IMR-90 (cell line): ENCODE measurements at regions not wholly inside any gene's neighbourhood (a gene's known extent, or its start where the extent isn't known, plus 50 kb on each side); places are given as distances from the start of the nearest gene placed in this dataset.

Experiments
- ATAC-seq: fragments of 200-7000 bp; cut with Tn5 transposase; 2 replicates; pipeline ENCODE4 v1.9.1; 2020; ENCODE audit warnings: low read depth, mild to moderate bottlenecking, moderate library complexity
- BruUV-seq: library from RNA; stranded (reverse); fragments of 400-500 nt; replicated peaks from 2 replicates; lab custom pipeline; 2021; lab: Mats Ljungman, UMichigan
- CTCF ChIA-PET: fragments of 300-600 bp; formaldehyde crosslinking; extraction: SDS; loops from one replicate; lab custom pipeline; 2021; ENCODE audit warnings: antibody characterized with exemption; lab: Yijun Ruan, JAX
- POLR2A ChIA-PET: fragments of 300-600 bp; sonication (Branson Sonifier 250); formaldehyde crosslinking; loops from one replicate; lab custom pipeline; 2022; ENCODE audit warnings: antibody characterized with exemption; ENCODE audit not compliant: unreplicated experiment; lab: Charles Lee
- DNase-seq: peaks from one replicate; pipeline ENCODE4 v3.0.0; 2013
- H2AFZ ChIP-seq: replicated peaks from 2 replicates; pipeline ENCODE3; 2013; ENCODE audit warnings: low read length, mild to moderate bottlenecking; ENCODE audit not compliant: poor library complexity
- H2AK5ac ChIP-seq: 2 replicates; pipeline ENCODE4 v1.6.1; 2013; ENCODE audit warnings: low read depth, low read length, inconsistent platforms
- H2AK9ac ChIP-seq: replicated peaks from 2 replicates; pipeline ENCODE3; 2013; ENCODE audit warnings: mild to moderate bottlenecking, low read depth, low read length, moderate library complexity; ENCODE audit not compliant: poor library complexity
- H2BK120ac ChIP-seq: 2 replicates; pipeline ENCODE4 v1.6.1; 2013; ENCODE audit warnings: low read depth, low read length, inconsistent platforms
- H2BK15ac ChIP-seq: 3 replicates; pipeline ENCODE4 v1.6.1; 2013; ENCODE audit warnings: low read depth, low read length, inconsistent platforms
- H2BK20ac ChIP-seq: 2 replicates; pipeline ENCODE4 v1.6.1; 2013; ENCODE audit warnings: low read depth, mild to moderate bottlenecking, inconsistent platforms, low read length, moderate library complexity
- H2BK5ac ChIP-seq: 2 replicates; pipeline ENCODE4 v1.6.1; 2013; ENCODE audit warnings: mild to moderate bottlenecking, low read depth, low read length, inconsistent platforms; ENCODE audit not compliant: poor library complexity, severe bottlenecking
- H3K14ac ChIP-seq: replicated peaks from 2 replicates; pipeline ENCODE4 v1.6.1; 2013; ENCODE audit warnings: low read depth, low read length, inconsistent platforms
- H3K18ac ChIP-seq: 2 replicates; pipeline ENCODE4 v1.6.1; 2013; ENCODE audit warnings: low read depth, low read length, control low read depth
- H3K23ac ChIP-seq: 2 replicates; pipeline ENCODE4 v1.6.1; 2013; ENCODE audit warnings: low read depth, low read length, inconsistent platforms
- H3K27ac ChIP-seq: 2 replicates; pipeline ENCODE4 v1.5.1; 2013; ENCODE audit warnings: mild to moderate bottlenecking, control low read depth, low read length; ENCODE audit not compliant: insufficient read depth
- H3K27me3 ChIP-seq: 2 replicates; pipeline ENCODE4 v1.6.1; 2013; ENCODE audit warnings: low read length; ENCODE audit not compliant: control insufficient read depth, insufficient read depth
- H3K36me3 ChIP-seq: 2 replicates; pipeline ENCODE4 v1.6.1; 2013; ENCODE audit warnings: low read length, mixed read lengths; ENCODE audit not compliant: control insufficient read depth, insufficient read depth
- H3K4ac ChIP-seq: 2 replicates; pipeline ENCODE4 v1.6.1; 2013; ENCODE audit warnings: low read depth, low read length, inconsistent platforms
- H3K4me1 ChIP-seq: 2 replicates; pipeline ENCODE4 v1.6.1; 2013; ENCODE audit warnings: low read length, mixed read lengths; ENCODE audit not compliant: control insufficient read depth, insufficient read depth
- H3K4me2 ChIP-seq: 2 replicates; pipeline ENCODE4 v1.6.1; 2013; ENCODE audit warnings: low read depth, mild to moderate bottlenecking, control low read depth, low read length, moderate library complexity
- H3K4me3 ChIP-seq: 2 replicates; pipeline ENCODE4 v1.5.1; 2013; ENCODE audit warnings: low read depth, mild to moderate bottlenecking, control low read depth, low read length, moderate library complexity; ENCODE audit not compliant: insufficient read depth
- H3K56ac ChIP-seq: 2 replicates; pipeline ENCODE4 v1.6.1; 2013; ENCODE audit warnings: low read length, inconsistent platforms; ENCODE audit not compliant: insufficient read depth; ENCODE audit errors: extremely low read depth
- H3K79me1 ChIP-seq, 2 experiments: 2 replicates each; pipeline ENCODE4 v1.6.1; 2013; ENCODE audit warnings: low read length in 2 of 2, inconsistent platforms in 1 of 2, low read depth in 1 of 2
- H3K9ac ChIP-seq: 2 replicates; pipeline ENCODE4 v1.6.1; 2013; ENCODE audit warnings: low read depth, low read length, control low read depth
- H3K9me1 ChIP-seq: 2 replicates; pipeline ENCODE4 v1.6.1; 2013; ENCODE audit warnings: low read length, inconsistent platforms; ENCODE audit not compliant: insufficient read depth
- H3K9me3 ChIP-seq: 2 replicates; pipeline ENCODE4 v1.6.1; 2013; ENCODE audit warnings: low read length; ENCODE audit not compliant: control insufficient read depth, insufficient read depth
- H4K20me1 ChIP-seq: 2 replicates; pipeline ENCODE4 v1.6.1; 2013; ENCODE audit warnings: low read length, inconsistent platforms; ENCODE audit not compliant: insufficient read depth
- H4K5ac ChIP-seq: 2 replicates; pipeline ENCODE4 v1.6.1; 2013; ENCODE audit warnings: mild to moderate bottlenecking, low read depth, low read length, control low read depth
- H4K8ac ChIP-seq, 2 experiments: 2 replicates each; pipeline ENCODE4 v1.6.1; 2013; ENCODE audit warnings: low read depth in 2 of 2, low read length in 2 of 2, control low read depth in 1 of 2, inconsistent platforms in 1 of 2
- H4K91ac ChIP-seq: 2 replicates; pipeline ENCODE4 v1.6.1; 2013; ENCODE audit warnings: low read depth, low read length, inconsistent platforms; ENCODE audit not compliant: insufficient read depth
- RFX5 ChIP-seq: IDR thresholded peaks from 2 replicates; pipeline ENCODE4 v1.8.0; 2012; ENCODE audit warnings: low read depth, mild to moderate bottlenecking, low read length, moderate library complexity
- WGBS, 2 experiments: methylation state at CpG; one replicate each; pipeline versions ENCODE4 v1.1.5 to v1.1.7; 2013; ENCODE audit warnings: missing lambda C conversion rate in 2 of 2; ENCODE audit not compliant: insufficient read length in 1 of 2; ENCODE audit errors: extremely low coverage in 2 of 2; 5-methylcytosine and 5-hydroxymethylcytosine counted together
- dilution Hi-C: fragments of 300-500 bp; cut with HindIII; formaldehyde crosslinking; loops from one replicate; pipeline ENCODE4 v1.14.3; 2018; ENCODE audit warnings: low sequenced_read_pairs; ENCODE audit not compliant: unreplicated experiment
- in situ Hi-C: fragments of 300-500 bp; cut with MboI; formaldehyde crosslinking; loops from 3 replicates; pipeline ENCODE4 v1.14.3; 2019; ENCODE audit warnings: low sequenced_read_pairs, inconsistent platforms, mixed read lengths
- intact Hi-C: fragments of 100-400 bp; cut with micrococcal nuclease; formaldehyde crosslinking; loops from 2 replicates; pipeline ENCODE4 v1.10.0; 2022

- POLR2A ChIA-PET = interaction anchor here (0.6 kb wide), 1 partner anchor 614 kb away, joined by 11 read pairs; no protein-coding TSS in a partner anchor
- BruUV-seq = no TSS peak
Measured at GRCh38 chr2:42951263-42951938, 159.0 kb upstream of the HAAO start.

More at GRCh38 chr2:42951263-42951938, 159.0 kb upstream of the HAAO start:
- H3K9ac ChIP-seq = no peak overlapping the region
- TF ChIP-seq RFX5 = no peak
- peaks cover 0 to 3% of the 10 kb centered on the region in 2 experiments; a peak in 1 of 4 replicates for H3K79me1 ChIP-seq
- no peaks in the 10 kb centered on the region for H3K9me3 ChIP-seq
- intact Hi-C loops = no loop called here
- 0 out of 2 replicates have a peak overlapping the region, but pooled peaks have one; percentile 22 for H3K23ac ChIP-seq
- H3K27me3 ChIP-seq = no peaks in the 10 kb centered on the region
- H2AFZ ChIP-seq = peak overlapping the region; percentile 76
- no peak for DNase-seq
- H3K4me3 ChIP-seq = no peak overlapping the region
- H3K4ac ChIP-seq = peak overlapping the region; percentile 96
- peaks cover 13% of the 10 kb centered on the region for H3K4me1 ChIP-seq
- H4K5ac ChIP-seq = peak overlapping the region; percentile 75; the same call in 1 of the 2 replicates
- peak overlapping the region; percentile 93 for H4K91ac ChIP-seq
- H2BK120ac ChIP-seq = peak overlapping the region; percentile 89
- peak overlapping the region; percentile 95 for H3K14ac ChIP-seq
- H3K27ac ChIP-seq = no peak overlapping the region
- H2BK5ac ChIP-seq = peak overlapping the region; percentile 80
- ATAC-seq = no peak
- WGBS, 2 experiments = 76% methylated on average over 4 of the region's 8 CpGs; no CpG with 5 or more reads in 1 of the 2 experiments
- H2AK5ac ChIP-seq = peak overlapping the region; percentile 89; the same call in 1 of the 2 replicates
- dilution Hi-C loops = no loop called here
- CTCF ChIA-PET = no interaction called here
- no peaks in the 10 kb centered on the region for H3K36me3 ChIP-seq
- H4K20me1 ChIP-seq = no peaks in the 10 kb centered on the region
- peaks cover 21% of the 10 kb centered on the region for H3K9me1 ChIP-seq
- H3K4me2 ChIP-seq = no peak overlapping the region
- peak overlapping the region; percentile 89 for H2BK20ac ChIP-seq
- peak overlapping the region in 1 of 2 experiments; percentile 90; a peak in 2 of 4 replicates for H4K8ac ChIP-seq
- H2AK9ac ChIP-seq = peak overlapping the region; percentile 80
- in situ Hi-C loops = loop anchor here (5.0 kb wide), 1 partner anchor 531 kb away; no protein-coding TSS in a partner anchor
- H3K18ac ChIP-seq = peak overlapping the region; percentile 58
- H2BK15ac ChIP-seq = peak overlapping the region; percentile 80; the same call in 2 of the 3 replicates
- H3K56ac ChIP-seq = no peak overlapping the region
